Right lobe of liver (tissue), 4 donors: ENCODE measurements at regions not wholly inside any gene's neighbourhood (a gene's known extent, or its start where the extent isn't known, plus 50 kb on each side); places are given as distances from the start of the nearest gene placed in this dataset.

Source experiments
- POLR2A ChIP-seq: fragments of 450-650 bp; IDR thresholded peaks from one replicate; pipeline ENCODE4 v1.6.1; 2017; ENCODE audit warnings: antibody characterized with exemption, mild to moderate bottlenecking
- TF ChIP-seq, protein P1 (sequence below), 4 donors: fragments of 200-600 bp in 3 of 4; fragments of 450-650 bp in 1 of 4; IDR thresholded peaks; one replicate each; pipeline versions ENCODE4 v1.5.1 to v1.8.0; 2016 to 2022; ENCODE audit warnings: antibody characterized with exemption in 4 of 4, mild to moderate bottlenecking in 2 of 4
- donor health status: DM: no; HTN: no; CAD: no.
- donor health status: DM: no; HTN: no; CAD: no.
- donor health status: DM: no; HTN: yes; CAD: no.

DNA sequence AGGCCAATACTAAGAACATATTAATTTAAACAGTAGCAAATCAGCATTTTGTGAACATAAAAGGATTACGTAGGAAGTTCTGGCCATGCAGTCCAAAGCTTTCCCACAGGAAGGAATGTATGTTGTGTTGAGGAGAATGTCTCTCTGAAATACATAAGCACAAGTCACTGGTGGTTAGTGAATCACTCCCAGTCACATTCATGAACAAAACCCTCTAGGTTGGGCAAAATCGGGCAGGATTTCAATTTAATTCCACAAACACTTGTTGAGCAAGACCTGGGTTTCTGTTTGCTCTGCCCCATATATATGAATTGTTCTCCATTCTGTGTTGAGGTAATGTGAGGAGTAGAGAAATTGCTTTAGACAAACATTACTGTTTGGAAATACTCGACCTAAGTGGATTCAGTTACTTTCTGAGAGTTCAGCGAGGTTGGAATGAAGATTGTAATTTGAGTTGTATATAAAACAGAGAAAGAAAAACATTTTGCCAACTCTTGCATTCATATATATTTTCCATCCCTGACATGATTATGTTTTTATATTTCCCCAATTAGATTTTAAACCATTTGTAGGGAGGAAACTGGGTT, 127.6 kb upstream of the RPS23 start:
- TF ChIP-seq, protein P1, sequence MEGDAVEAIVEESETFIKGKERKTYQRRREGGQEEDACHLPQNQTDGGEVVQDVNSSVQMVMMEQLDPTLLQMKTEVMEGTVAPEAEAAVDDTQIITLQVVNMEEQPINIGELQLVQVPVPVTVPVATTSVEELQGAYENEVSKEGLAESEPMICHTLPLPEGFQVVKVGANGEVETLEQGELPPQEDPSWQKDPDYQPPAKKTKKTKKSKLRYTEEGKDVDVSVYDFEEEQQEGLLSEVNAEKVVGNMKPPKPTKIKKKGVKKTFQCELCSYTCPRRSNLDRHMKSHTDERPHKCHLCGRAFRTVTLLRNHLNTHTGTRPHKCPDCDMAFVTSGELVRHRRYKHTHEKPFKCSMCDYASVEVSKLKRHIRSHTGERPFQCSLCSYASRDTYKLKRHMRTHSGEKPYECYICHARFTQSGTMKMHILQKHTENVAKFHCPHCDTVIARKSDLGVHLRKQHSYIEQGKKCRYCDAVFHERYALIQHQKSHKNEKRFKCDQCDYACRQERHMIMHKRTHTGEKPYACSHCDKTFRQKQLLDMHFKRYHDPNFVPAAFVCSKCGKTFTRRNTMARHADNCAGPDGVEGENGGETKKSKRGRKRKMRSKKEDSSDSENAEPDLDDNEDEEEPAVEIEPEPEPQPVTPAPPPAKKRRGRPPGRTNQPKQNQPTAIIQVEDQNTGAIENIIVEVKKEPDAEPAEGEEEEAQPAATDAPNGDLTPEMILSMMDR (IDR thresholded peaks at IDR 0.05), result no peak
- TF ChIP-seq POLR2A, result no peak
